MM.1S (cell line): ENCODE measurements at regions not wholly inside any gene's neighbourhood (a gene's known extent, or its start where the extent isn't known, plus 50 kb on each side); places are given as distances from the start of the nearest gene placed in this dataset.

Experiments used
- EZH2 ChIP-seq: fragments of 300-600 bp; sonication (generic); optimal IDR thresholded peaks from 2 replicates; pipeline ENCODE3; 2017; ENCODE audit warnings: low read depth, mild to moderate bottlenecking, antibody characterized with exemption, low read length, mixed read lengths
- EZH2phosphoT487 ChIP-seq: fragments of 300-600 bp; sonication (generic); IDR thresholded peaks from 2 replicates; pipeline ENCODE4 v1.6.1; 2018; ENCODE audit warnings: antibody characterized with exemption, low read length
- TF ChIP-seq, protein P1 (sequence below): fragments of 300-600 bp; sonication (generic); IDR thresholded peaks from 2 replicates; pipeline ENCODE4 v1.5.1; 2016; ENCODE audit warnings: antibody characterized with exemption, low read length, mixed read lengths

DNA sequence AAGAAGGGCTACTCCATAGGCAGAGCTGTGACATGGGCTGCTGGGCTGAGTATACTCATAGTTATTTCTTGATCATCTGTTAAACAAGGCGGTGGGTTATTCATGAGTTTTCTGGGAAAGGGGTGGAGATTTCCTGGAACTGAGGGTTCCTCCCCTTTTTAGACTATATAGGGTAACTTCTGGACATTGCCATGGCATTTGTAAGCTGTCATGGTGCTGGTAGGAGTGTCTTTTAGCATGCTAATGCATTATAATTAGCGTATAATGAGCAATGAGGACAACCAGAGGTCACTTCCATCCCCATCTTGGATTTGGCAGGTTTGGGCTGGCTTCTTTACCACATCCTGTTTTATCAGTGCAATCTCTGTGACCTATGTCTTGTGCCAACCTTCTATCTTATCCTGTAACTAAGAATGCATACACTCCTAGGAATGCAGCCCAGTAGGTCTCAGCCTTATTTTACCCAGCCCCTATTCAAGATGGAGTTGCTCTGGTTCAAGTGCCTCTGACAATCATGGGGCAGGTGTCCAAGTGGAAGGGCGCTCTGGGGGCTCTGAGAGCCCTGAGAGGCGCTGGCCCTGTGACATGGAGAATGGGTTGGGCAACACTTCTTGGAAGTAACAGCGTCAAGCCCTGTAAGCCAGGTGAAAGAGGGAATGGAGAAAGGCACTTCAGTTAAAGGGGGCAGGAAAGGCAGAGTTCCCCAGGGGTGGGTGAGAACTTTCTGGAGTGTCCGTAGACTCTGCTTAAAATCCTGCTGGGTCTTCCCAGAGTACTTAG is 354.2 kb upstream of the SULF2 start:
- TF ChIP-seq EZH2 (no peak), EZH2phosphoT487 (no peak)
- TF ChIP-seq, protein P1, sequence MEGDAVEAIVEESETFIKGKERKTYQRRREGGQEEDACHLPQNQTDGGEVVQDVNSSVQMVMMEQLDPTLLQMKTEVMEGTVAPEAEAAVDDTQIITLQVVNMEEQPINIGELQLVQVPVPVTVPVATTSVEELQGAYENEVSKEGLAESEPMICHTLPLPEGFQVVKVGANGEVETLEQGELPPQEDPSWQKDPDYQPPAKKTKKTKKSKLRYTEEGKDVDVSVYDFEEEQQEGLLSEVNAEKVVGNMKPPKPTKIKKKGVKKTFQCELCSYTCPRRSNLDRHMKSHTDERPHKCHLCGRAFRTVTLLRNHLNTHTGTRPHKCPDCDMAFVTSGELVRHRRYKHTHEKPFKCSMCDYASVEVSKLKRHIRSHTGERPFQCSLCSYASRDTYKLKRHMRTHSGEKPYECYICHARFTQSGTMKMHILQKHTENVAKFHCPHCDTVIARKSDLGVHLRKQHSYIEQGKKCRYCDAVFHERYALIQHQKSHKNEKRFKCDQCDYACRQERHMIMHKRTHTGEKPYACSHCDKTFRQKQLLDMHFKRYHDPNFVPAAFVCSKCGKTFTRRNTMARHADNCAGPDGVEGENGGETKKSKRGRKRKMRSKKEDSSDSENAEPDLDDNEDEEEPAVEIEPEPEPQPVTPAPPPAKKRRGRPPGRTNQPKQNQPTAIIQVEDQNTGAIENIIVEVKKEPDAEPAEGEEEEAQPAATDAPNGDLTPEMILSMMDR = no peak
